ENCODE measurements at regions not wholly inside any gene's neighbourhood (a gene's known extent, or its start where the extent isn't known, plus 50 kb on each side); places are given as distances from the start of the nearest gene placed in this dataset.

DNA sequence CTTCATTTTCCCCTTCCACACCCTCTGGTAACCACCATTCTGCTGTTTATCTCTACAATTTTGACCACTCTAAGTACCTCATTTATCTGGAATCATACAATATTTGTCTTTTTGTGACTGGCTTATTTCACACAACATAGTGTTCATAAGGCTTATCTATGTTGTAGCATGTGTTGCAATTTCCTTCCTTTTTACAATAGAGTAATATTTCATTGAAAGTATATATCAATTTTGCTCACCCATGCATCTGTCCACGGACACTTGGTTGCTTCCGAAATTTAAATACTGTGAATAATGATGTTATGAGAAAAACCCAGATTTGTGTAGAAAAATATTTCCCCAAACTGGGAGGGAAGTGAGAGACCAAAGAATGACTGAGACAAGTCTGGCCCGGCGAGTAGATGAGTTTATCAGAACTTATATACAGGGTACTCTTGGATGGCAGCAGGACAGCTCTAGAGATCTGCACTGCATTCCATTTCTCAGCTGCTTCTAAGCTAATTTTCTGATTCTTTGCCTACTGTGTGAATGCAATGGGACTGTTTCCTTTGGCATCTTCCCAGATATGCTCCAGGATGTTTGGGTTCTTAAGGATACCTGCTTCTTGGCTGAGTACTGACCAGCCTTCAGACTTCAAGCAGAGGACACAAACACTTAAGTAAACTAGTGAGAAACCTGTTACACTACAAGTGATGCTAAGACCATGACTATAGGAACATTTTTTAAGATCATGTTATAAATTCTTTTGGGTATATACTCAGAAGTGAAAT lies 834.0 kb upstream of the PCDH9 start:
- no peaks in the 10 kb centered on the region for H3K36me3 ChIP-seq (ENCODE audit: insufficient read depth)

DNA sequence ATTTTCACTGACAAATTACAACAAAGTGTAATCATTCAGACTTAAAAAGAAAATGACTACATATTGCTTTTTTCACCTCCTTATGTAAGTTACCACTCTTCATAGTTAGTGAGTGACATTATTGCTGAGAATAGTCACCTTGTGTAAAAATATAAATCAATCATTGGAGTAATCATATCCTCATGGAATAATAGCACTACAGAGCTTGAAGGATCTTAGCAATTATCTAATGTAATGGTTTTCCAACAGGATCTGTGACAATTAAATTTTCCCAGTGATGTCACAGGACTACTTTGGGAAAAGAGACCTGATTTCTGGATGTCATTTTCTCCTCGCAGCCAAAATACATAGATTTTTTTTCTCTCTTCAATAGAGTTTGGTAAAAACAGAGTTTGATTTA lies 833.0 kb upstream of the PCDH9 start:
- Histone ChIP-seq H3K4me3 (ENCODE audit: low read depth, low read length) (no peak overlapping the region), H3K36me3 (ENCODE audit: insufficient read depth) (no peaks in the 10 kb centered on the region), H3K4me1 (ENCODE audit: insufficient read depth) (no peaks in the 10 kb centered on the region), H3K27ac (ENCODE audit: low read depth) (no peak overlapping the region)
- no peak for DNase-seq (ENCODE audit: extremely low spot score)
- 88% methylated on average over 1 of the region's 1 CpG for WGBS

More for the DNA sequence above, 834.0 kb upstream of the PCDH9 start:
- no peak for DNase-seq (ENCODE audit: extremely low spot score)
- H3K27ac ChIP-seq (ENCODE audit: low read depth), result no peak overlapping the region
- no peaks in the 10 kb centered on the region for H3K4me1 ChIP-seq (ENCODE audit: insufficient read depth)
- 79% methylated on average over 4 of the region's 4 CpGs for WGBS
- no peak overlapping the region for H3K4me3 ChIP-seq (ENCODE audit: low read depth, low read length)

DNA sequence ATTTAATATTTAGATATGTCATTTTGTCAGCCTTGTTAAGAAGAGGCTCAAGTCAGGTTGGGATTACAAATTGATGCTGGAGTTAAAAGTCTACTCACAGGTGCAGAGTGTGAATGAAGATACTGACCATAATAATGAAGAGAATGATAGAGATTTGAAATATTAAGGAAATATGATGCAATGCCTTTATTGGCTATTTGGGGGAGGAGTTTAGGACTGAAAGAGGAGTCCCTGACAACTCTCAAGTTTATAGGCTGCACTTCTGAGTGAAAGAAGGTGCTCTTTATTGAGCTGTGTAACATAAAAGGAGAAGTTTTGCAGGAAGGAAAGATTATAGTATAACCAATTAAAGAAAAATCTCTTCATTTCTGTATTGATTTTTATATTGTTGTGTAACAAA lies 827.7 kb upstream of the PCDH9 start:
- Histone ChIP-seq H3K4me1 (ENCODE audit: insufficient read depth) (no peaks in the 10 kb centered on the region), H3K36me3 (ENCODE audit: insufficient read depth) (no peaks in the 10 kb centered on the region), H3K27ac (ENCODE audit: low read depth) (no peak overlapping the region), H3K4me3 (ENCODE audit: low read depth, low read length) (no peak overlapping the region)
- DNase-seq (ENCODE audit: extremely low spot score), result no peak

GRCh38 chr13:68056816-68057710 lies 826.9 kb upstream of the PCDH9 start:
- no peak overlapping the region for H3K27ac ChIP-seq (ENCODE audit: low read depth)
- WGBS, result 88% methylated on average over 5 of the region's 5 CpGs
- no peaks in the 10 kb centered on the region for H3K4me1 ChIP-seq (ENCODE audit: insufficient read depth)
- H3K4me3 ChIP-seq (ENCODE audit: low read depth, low read length), result no peak overlapping the region
- no peak for DNase-seq (ENCODE audit: extremely low spot score)
- no peaks in the 10 kb centered on the region for H3K36me3 ChIP-seq (ENCODE audit: insufficient read depth)

- Histone ChIP-seq H3K4me3 (ENCODE audit: low read depth, low read length) (no peak overlapping the region), H3K4me1 (ENCODE audit: insufficient read depth) (no peaks in the 10 kb centered on the region), H3K36me3 (ENCODE audit: insufficient read depth) (no peaks in the 10 kb centered on the region), H3K27ac (ENCODE audit: low read depth) (no peak overlapping the region)
- WGBS, result 86% methylated on average over 5 of the region's 5 CpGs
- DNase-seq (ENCODE audit: extremely low spot score), result no peak
Measured at GRCh38 chr13:68051910-68052309, 821.8 kb upstream of the PCDH9 start.

- DNase-seq (ENCODE audit: extremely low spot score), result no peak
- Histone ChIP-seq H3K27ac (ENCODE audit: low read depth) (no peak overlapping the region), H3K4me1 (ENCODE audit: insufficient read depth) (no peaks in the 10 kb centered on the region), H3K4me3 (ENCODE audit: low read depth, low read length) (no peak overlapping the region), H3K36me3 (ENCODE audit: insufficient read depth) (no peaks in the 10 kb centered on the region)
- 49% methylated on average over 1 of the region's 1 CpG for WGBS
Measured at GRCh38 chr13:68050761-68051160, 820.6 kb upstream of the PCDH9 start.

DNA sequence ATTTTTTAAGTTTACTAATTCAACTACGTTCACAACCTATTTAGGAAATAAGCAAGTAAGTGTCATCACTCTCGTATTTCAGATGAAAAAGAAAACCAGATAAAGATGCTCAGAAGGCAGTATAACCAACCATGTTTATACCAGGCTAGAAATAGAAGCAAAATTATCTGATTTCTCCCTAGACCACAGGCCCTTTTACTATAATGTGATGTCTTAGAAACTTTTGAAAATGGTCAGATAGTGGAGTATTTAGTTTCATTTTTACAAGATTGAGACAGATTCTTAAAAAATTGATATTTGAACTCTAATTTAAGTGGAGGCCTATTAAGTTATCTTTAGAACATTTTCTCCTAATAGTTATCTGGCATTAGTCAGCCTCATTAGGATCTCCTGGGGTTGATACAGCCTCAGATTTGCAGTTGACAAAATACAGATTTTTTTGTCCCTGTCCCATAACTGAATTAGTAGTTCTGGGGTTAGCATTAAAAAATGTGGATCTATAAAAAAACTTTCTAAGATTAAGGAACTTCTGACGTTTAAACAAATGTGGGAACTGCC lies 818.7 kb upstream of the PCDH9 start:
- WGBS, result 33% methylated on average over 3 of the region's 3 CpGs
- DNase-seq (ENCODE audit: extremely low spot score), result no peak
- no peak overlapping the region for H3K4me3 ChIP-seq (ENCODE audit: low read depth, low read length)
- no peaks in the 10 kb centered on the region for H3K4me1 ChIP-seq (ENCODE audit: insufficient read depth)
- no peak overlapping the region for H3K27ac ChIP-seq (ENCODE audit: low read depth)
- H3K36me3 ChIP-seq (ENCODE audit: insufficient read depth), result no peaks in the 10 kb centered on the region

DNA sequence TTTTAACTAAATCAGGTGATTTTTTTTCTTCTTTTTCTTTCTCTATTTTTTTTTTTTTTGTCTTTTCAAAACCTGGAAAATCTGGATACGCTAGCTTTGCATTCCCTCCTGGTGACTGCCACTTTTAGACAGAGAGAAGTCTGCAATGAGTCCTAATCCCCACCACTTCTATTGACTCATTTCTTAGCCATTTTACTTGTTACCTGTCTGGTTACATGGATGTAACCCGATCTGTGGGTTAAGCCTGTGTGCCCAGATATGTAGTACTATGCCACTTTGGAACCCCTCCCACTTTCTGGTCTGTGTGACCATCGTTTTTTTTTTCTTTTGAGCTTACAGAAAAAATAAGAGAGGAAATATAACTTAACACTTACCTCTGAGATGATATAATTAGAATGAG lies 817.8 kb upstream of the PCDH9 start:
- H3K27ac ChIP-seq (ENCODE audit: low read depth), result no peak overlapping the region
- 75% methylated on average over 3 of the region's 3 CpGs for WGBS
- DNase-seq (ENCODE audit: extremely low spot score), result no peak
- H3K4me3 ChIP-seq (ENCODE audit: low read depth, low read length), result no peak overlapping the region
- H3K36me3 ChIP-seq (ENCODE audit: insufficient read depth), result no peaks in the 10 kb centered on the region
- no peaks in the 10 kb centered on the region for H3K4me1 ChIP-seq (ENCODE audit: insufficient read depth)

DNA sequence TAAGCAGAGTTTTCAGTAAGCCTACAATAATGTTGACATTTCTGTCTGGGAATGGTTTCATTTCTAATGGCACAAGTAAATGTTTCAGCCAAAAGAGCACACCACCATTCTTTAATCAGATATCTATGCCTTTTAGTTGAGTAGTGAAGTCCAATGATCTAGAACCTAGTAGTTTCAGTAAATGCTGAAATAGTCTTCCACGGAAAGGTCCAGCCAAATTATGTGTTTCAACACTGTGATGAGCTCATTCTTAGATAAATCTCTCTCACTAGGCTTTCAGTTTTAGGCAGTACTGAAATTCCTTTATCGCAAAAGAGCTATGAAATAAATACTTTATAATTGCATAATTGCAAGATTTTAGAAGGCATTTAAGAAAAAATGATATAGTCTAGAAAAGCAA lies 816.8 kb upstream of the PCDH9 start:
- no peak for DNase-seq (ENCODE audit: extremely low spot score)
- 63% methylated on average over 2 of the region's 2 CpGs for WGBS
- Histone ChIP-seq H3K36me3 (ENCODE audit: insufficient read depth) (no peaks in the 10 kb centered on the region), H3K4me3 (ENCODE audit: low read depth, low read length) (no peak overlapping the region), H3K4me1 (ENCODE audit: insufficient read depth) (no peaks in the 10 kb centered on the region), H3K27ac (ENCODE audit: low read depth) (no peak overlapping the region)

DNA sequence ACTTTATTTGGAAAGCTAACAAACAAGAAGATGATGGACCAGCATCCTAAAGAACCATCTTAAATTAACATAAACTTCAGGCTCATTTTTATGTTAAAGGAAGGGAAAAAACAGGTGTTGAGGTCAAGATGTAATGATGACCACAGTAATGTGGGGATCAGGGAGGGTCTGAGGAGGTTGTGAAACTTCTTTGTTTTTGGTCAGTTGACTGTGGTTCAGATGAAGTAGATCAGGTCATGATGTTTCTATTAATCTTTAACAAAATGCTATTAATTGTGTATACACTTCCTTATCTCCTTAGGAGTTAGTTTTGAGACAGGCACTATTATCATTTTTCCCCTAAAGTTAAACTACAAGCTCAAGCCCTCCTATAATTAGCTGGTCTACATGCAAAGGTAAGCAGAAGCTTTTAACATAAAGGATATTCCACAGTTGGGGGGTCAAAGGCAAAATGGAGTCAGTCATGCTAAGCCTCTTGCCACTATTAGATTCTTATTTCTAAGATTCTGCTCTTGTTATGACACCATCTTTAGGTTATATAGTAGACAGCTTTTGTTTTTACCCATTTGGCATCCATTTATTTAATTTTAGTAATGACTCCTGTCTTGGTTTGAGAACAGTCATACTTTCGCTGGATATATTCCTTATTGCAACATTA lies 800.1 kb upstream of the PCDH9 start:
- no peak overlapping the region for H3K4me3 ChIP-seq (ENCODE audit: low read depth, low read length)
- whole genome bisulfite sequencing, result 89% methylated on average over 1 of the region's 1 CpG
- H3K27ac ChIP-seq (ENCODE audit: low read depth), result no peak overlapping the region
- no peak for DNase-seq (ENCODE audit: extremely low spot score)
- H3K36me3 ChIP-seq (ENCODE audit: insufficient read depth), result no peaks in the 10 kb centered on the region
- H3K4me1 ChIP-seq (ENCODE audit: insufficient read depth), result no peaks in the 10 kb centered on the region

DNA sequence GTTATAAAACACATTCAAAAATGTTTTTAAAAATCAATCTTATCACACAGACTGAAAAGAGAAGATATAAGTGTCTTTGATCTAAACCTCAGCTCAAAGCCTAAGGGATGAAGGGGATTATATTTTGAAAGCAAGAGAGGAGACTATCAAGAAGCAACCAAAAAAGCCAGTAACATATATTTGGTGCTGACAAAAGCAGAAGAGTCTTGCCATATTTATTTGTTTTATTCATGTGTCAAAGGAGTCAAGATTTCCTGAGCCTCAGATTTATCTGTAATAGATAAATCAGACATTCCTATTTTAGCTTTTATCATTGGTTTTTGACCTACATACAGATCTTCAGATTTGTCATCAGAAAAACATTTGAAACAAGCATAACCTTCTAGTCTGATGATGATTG lies 798.6 kb upstream of the PCDH9 start:
- Histone ChIP-seq H3K27ac (ENCODE audit: low read depth) (no peak overlapping the region), H3K36me3 (ENCODE audit: insufficient read depth) (no peaks in the 10 kb centered on the region), H3K4me1 (ENCODE audit: insufficient read depth) (no peaks in the 10 kb centered on the region), H3K4me3 (ENCODE audit: low read depth, low read length) (no peak overlapping the region)
- DNase-seq (ENCODE audit: extremely low spot score), result no peak

DNA sequence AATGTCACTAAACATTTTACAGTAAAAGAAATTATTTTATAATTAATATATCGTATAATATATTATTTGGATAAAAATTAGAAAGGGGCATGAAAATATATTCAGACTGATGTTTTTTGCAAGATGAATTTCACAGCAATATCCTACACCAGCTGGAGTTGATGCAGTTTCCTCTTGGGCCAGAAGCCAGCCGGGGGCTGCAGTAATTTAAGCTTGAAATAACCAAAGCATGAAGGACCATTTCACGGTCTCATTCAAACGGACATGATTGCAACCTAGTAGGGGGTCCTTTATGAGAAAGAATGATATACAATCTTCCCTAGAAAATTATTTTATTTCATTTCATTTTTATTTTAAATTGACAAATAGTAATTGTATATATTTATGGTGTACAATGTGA lies 797.2 kb upstream of the PCDH9 start:
- Histone ChIP-seq H3K27ac (ENCODE audit: low read depth) (no peak overlapping the region), H3K4me1 (ENCODE audit: insufficient read depth) (no peaks in the 10 kb centered on the region), H3K36me3 (ENCODE audit: insufficient read depth) (no peaks in the 10 kb centered on the region), H3K4me3 (ENCODE audit: low read depth, low read length) (no peak overlapping the region)
- no peak for DNase-seq (ENCODE audit: extremely low spot score)
- 63% methylated on average over 4 of the region's 4 CpGs for WGBS

DNA sequence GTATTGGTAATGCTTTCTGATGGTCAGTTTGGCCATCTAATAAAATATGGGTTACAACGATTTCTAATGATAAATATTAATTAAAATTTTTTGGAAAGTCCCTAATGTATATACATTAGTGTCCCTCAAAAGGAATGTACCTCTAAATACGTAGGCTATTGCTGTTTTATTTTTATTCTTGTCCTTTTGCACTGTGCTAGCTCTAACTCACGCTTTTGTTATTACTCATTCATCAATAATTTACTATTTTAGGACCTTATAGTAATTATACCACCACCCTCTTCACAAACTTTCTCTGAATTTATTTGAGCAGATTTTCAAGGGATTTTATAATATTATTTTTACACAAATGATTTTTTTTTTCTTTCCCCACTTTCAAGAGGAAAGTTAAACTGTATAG lies 795.9 kb upstream of the PCDH9 start:
- Histone ChIP-seq H3K36me3 (ENCODE audit: insufficient read depth) (no peaks in the 10 kb centered on the region), H3K4me1 (ENCODE audit: insufficient read depth) (no peaks in the 10 kb centered on the region), H3K4me3 (ENCODE audit: low read depth, low read length) (no peak overlapping the region), H3K27ac (ENCODE audit: low read depth) (no peak overlapping the region)
- 78% methylated on average over 3 of the region's 3 CpGs for WGBS
- DNase-seq (ENCODE audit: extremely low spot score), result no peak

Data from urinary bladder (tissue), 3 donors.